B cell (primary cell): ENCODE measurements at regions not wholly inside any gene's neighbourhood (a gene's known extent, or its start where the extent isn't known, plus 50 kb on each side); places are given as distances from the start of the nearest gene placed in this dataset.

Experiments used
- ATAC-seq: fragments of 200-7000 bp; cut with Tn5 transposase; one replicate; pipeline ENCODE4 v1.10.0; 2021; ENCODE audit warnings: low read depth, mild to moderate bottlenecking, moderate number of reproducible peaks, moderate library complexity
- CTCF ChIA-PET: fragments of 350-600 bp; sonication (Branson Sonifier 250); formaldehyde crosslinking; loops from one replicate; lab custom pipeline; 2021; ENCODE audit warnings: antibody characterized with exemption, inconsistent platforms; lab: Charles Lee
- POLR2A ChIA-PET: fragments of 350-600 bp; sonication (Branson Sonifier 250); formaldehyde crosslinking; loops from one replicate; lab custom pipeline; 2021; ENCODE audit warnings: antibody characterized with exemption; lab: Charles Lee
- DNase-seq: peaks from one replicate; pipeline ENCODE4 v3.0.0; 2013
- H2AFZ ChIP-seq: 2 replicates; pipeline ENCODE4 v1.6.1; 2012; ENCODE audit warnings: mild to moderate bottlenecking, low read depth, low read length; ENCODE audit not compliant: insufficient read depth, poor library complexity, severe bottlenecking
- H3K27ac ChIP-seq, 2 donors: 1 replicate in 1 of 2; 2 replicates in 1 of 2; pipeline ENCODE4 v1.5.1; 2012 to 2013; ENCODE audit warnings: low read length in 2 of 2, mild to moderate bottlenecking in 2 of 2, moderate library complexity in 1 of 2
- H3K27me3 ChIP-seq, 4 experiments: fragments of 200-600 bp in 1 of 4; sonication (generic) in 1 of 4; replicated peaks in 1 of 4; 1 replicate in 2 of 4; 2 replicates in 2 of 4; pipeline versions ENCODE4 v1.6.1 to v1.7.0; 2013 to 2016; ENCODE audit warnings: low read length in 3 of 4, mild to moderate bottlenecking in 2 of 4, mixed read lengths in 1 of 4, moderate library complexity in 1 of 4; ENCODE audit not compliant: insufficient read depth in 4 of 4, control insufficient read depth in 3 of 4; ENCODE audit errors: control extremely low read depth in 1 of 4
- H3K36me3 ChIP-seq, 2 experiments: replicated peaks in 1 of 2; 1 replicate in 1 of 2; 2 replicates in 1 of 2; pipeline versions ENCODE4 v1.6.1 to v1.7.1; 2013; ENCODE audit warnings: low read length in 1 of 2; ENCODE audit not compliant: insufficient read depth in 2 of 2, control insufficient read depth in 1 of 2; ENCODE audit errors: control extremely low read depth in 1 of 2, extremely low read depth in 1 of 2
- H3K4me1 ChIP-seq, 2 donors: fragments of 200-600 bp in 1 of 2; sonication (generic) in 1 of 2; 1 replicate in 1 of 2; 2 replicates in 1 of 2; pipeline versions ENCODE4 v1.5.1 to v1.6.1; 2013 to 2017; ENCODE audit warnings: low read length in 2 of 2; ENCODE audit not compliant: control insufficient read depth in 2 of 2, insufficient read depth in 2 of 2
- H3K4me2 ChIP-seq: replicated peaks from 2 replicates; pipeline ENCODE3; 2012; ENCODE audit warnings: mild to moderate bottlenecking, low read depth, low read length; ENCODE audit not compliant: poor library complexity, severe bottlenecking
- H3K4me3 ChIP-seq, 5 experiments: fragments of 200-600 bp in 1 of 5; sonication (generic) in 1 of 5; 1 replicate in 3 of 5; 2 replicates in 2 of 5; pipeline versions ENCODE4 v1.5.1 to v1.7.0; 2011 to 2016; ENCODE audit warnings: low read length in 4 of 5, mild to moderate bottlenecking in 4 of 5, low read depth in 2 of 5, control low read depth in 1 of 5, moderate library complexity in 1 of 5; ENCODE audit not compliant: insufficient read depth in 1 of 5; ENCODE audit errors: control extremely low read depth in 1 of 5, extremely low read depth in 1 of 5
- H3K79me2 ChIP-seq: fragments of 200-600 bp; sonication (generic); one replicate; pipeline ENCODE4 v1.6.0; 2016; ENCODE audit warnings: low read length; ENCODE audit not compliant: control insufficient read depth, insufficient read depth
- H3K9ac ChIP-seq: fragments of 200-600 bp; sonication (generic); 2 replicates; pipeline ENCODE4 v1.6.1; 2017; ENCODE audit warnings: mild to moderate bottlenecking, low read length, moderate library complexity
- H3K9me3 ChIP-seq, 3 donors: one replicate each; pipeline versions ENCODE4 v1.6.1 to v1.7.1; 2013; ENCODE audit warnings: low read length in 2 of 3; ENCODE audit not compliant: control insufficient read depth in 2 of 3, insufficient read depth in 1 of 3; ENCODE audit errors: control extremely low read depth in 1 of 3
- H4K20me1 ChIP-seq: 2 replicates; pipeline ENCODE4 v1.6.0; 2012; ENCODE audit warnings: mild to moderate bottlenecking, low read length; ENCODE audit not compliant: insufficient read depth, control insufficient read depth, poor library complexity, severe bottlenecking
- H3K27ac Mint-ChIP-seq: one replicate; pipeline ENCODE4 v1.8.0; 2021; ENCODE audit warnings: mixed read lengths
- H3K27me3 Mint-ChIP-seq: one replicate; pipeline ENCODE4 v1.8.0; 2021; ENCODE audit warnings: mixed read lengths
- H3K4me1 Mint-ChIP-seq: one replicate; pipeline ENCODE4 v1.8.0; 2021; ENCODE audit warnings: mixed read lengths
- H3K4me3 Mint-ChIP-seq: one replicate; pipeline ENCODE4 v1.8.0; 2021; ENCODE audit warnings: mixed read lengths
- H3K9me3 Mint-ChIP-seq: one replicate; pipeline ENCODE4 v1.8.0; 2022; ENCODE audit warnings: mixed read lengths; ENCODE audit not compliant: insufficient read depth
- CTCF ChIP-seq: fragments of 200-600 bp; IDR thresholded peaks from one replicate; pipeline ENCODE4 v1.8.0; 2022; ENCODE audit warnings: antibody characterized with exemption, mild to moderate bottlenecking
- EZH2 ChIP-seq: IDR thresholded peaks from 2 replicates; pipeline ENCODE4 v1.6.1; 2012; ENCODE audit warnings: borderline replicate concordance, low read depth, mild to moderate bottlenecking, moderate library complexity, low read length; ENCODE audit not compliant: insufficient read depth, poor library complexity, severe bottlenecking
- WGBS: methylation state at CpG from one replicate; pipeline ENCODE4 v1.1.5; 2013; ENCODE audit warnings: missing lambda C conversion rate; ENCODE audit not compliant: insufficient coverage; 5-methylcytosine and 5-hydroxymethylcytosine counted together
- intact Hi-C: fragments of 100-400 bp; cut with micrococcal nuclease; formaldehyde crosslinking; loops from one replicate; pipeline ENCODE4 v1.10.0; 2022

DNA sequence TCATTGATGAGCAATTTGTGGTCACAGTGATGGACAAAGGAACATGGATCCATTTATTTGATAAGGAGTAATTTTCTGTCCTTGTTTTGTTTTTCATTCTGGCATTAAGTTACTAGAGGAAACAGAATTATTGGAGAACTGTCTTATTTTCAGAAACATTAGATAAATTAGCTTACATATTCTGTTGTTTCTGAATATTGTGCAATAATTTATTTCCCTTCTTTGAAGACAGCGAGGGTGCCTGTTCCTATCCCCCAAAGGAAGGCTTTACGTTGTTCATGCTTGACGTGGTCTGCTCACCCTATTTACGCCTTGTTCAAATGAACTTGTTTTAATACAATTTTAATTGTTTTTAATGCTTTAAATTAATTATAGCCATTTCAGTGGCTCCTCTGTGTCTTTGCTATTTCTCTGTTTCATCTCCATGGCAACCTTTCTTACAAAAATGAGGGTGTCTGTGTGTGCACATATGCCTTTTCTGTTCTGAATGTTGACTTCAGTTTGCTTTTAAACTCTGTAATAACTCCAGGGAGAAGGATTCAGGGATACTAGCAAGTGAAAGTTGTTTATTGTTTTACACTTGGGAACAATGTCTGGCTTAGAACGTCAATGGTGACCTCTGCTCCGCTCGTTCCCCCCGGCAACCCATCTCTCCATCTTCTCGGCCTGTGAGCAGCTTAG is 138.3 kb upstream of the PLET1 start:
- Histone ChIP-seq H3K4me2 (no peak overlapping the region), H4K20me1 (no peaks in the 10 kb centered on the region), H3K27me3 (peaks cover 0 to 7% (median 0%) of the 10 kb centered on the region in 4 experiments), H3K27ac (no peak overlapping the region), H3K4me3 (no peak overlapping the region), H3K36me3 (no peaks in the 10 kb centered on the region), H3K79me2 (no peaks in the 10 kb centered on the region), H3K4me1 (no peaks in the 10 kb centered on the region), H3K9ac (no peak overlapping the region), H3K9me3 (peaks cover 0 to 3% (median 0%) of the 10 kb centered on the region in 3 donors), H2AFZ (no peak overlapping the region)
- CTCF ChIA-PET, result no interaction called here
- H3K4me1 Mint-ChIP-seq, result no peaks in the 10 kb centered on the region
- WGBS, result no CpG with 5 or more reads among the region's 9 CpGs
- H3K27me3 Mint-ChIP-seq, result peaks cover 3% of the 10 kb centered on the region
- H3K9me3 Mint-ChIP-seq, result no peaks in the 10 kb centered on the region
- DNase-seq (no peak), ATAC-seq (no peak)
- no peak for TF ChIP-seq CTCF
- TF ChIP-seq EZH2, result no peak
- intact Hi-C loops, result no loop called here
- no peak overlapping the region for H3K27ac Mint-ChIP-seq
- POLR2A ChIA-PET, result no interaction called here
- H3K4me3 Mint-ChIP-seq, result no peak overlapping the region

DNA sequence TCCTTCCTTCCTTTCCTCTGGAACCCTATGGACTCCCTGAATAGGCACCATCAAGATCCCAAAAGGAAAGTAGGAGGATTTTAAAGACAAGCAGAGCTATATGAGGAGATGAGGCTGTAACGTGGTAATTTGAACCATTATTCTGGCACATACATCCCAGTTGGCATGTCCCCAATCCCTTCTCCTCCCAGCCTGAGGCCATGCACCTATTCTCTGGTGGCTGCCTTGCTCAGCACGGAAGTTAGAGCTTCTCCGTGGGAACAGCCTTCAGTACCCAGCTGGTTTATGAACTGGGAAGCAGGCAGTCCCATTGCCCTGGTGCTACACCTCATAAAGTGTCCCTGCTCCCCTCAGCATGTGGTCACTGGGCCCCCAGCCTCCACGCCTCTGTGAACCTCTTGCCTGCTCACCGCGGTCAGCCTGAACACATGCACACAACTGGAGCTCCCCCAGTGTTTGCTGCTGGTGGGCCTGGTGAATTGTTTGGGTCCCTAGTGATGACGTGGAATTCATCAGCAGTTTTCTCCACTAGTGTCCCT is 139.9 kb upstream of the PLET1 start:
- ChIA-PET CTCF (interaction anchor here (0.6 kb wide), 1 partner anchor 39 kb away, joined by 3 read pairs; no protein-coding TSS in a partner anchor), POLR2A (no interaction called here)
- no peaks in the 10 kb centered on the region for H3K79me2 ChIP-seq
- no peak overlapping the region for H3K27ac ChIP-seq
- ATAC-seq (no peak), DNase-seq (no peak)
- whole genome bisulfite sequencing, result 69% methylated on average over 6 of the region's 7 CpGs
- H3K9ac ChIP-seq, result no peak overlapping the region
- H3K4me2 ChIP-seq, result no peak overlapping the region
- no peaks in the 10 kb centered on the region for H3K4me1 ChIP-seq
- peaks cover 3% of the 10 kb centered on the region for H3K27me3 Mint-ChIP-seq
- no peaks in the 10 kb centered on the region for H3K36me3 ChIP-seq
- peaks cover 0 to 9% (median 0%) of the 10 kb centered on the region in 4 experiments for H3K27me3 ChIP-seq
- no peaks in the 10 kb centered on the region for H3K9me3 ChIP-seq
- no peak for TF ChIP-seq EZH2
- no peak for TF ChIP-seq CTCF
- H3K9me3 Mint-ChIP-seq, result no peaks in the 10 kb centered on the region
- no peak overlapping the region for H3K4me3 ChIP-seq
- no peaks in the 10 kb centered on the region for H4K20me1 ChIP-seq
- H3K27ac Mint-ChIP-seq, result no peak overlapping the region
- H3K4me1 Mint-ChIP-seq, result no peaks in the 10 kb centered on the region
- intact Hi-C loops, result no loop called here
- H2AFZ ChIP-seq, result no peak overlapping the region
- H3K4me3 Mint-ChIP-seq, result no peak overlapping the region
